ENCODE measurements at regions not wholly inside any gene's neighbourhood (a gene's known extent, or its start where the extent isn't known, plus 50 kb on each side); places are given as distances from the start of the nearest gene placed in this dataset.

GRCh38 chr18:33814546-33814945, 236.5 kb downstream of the ASXL3 start:
- Histone ChIP-seq H3K9me3 (no peaks in the 10 kb centered on the region), H3K4me1 (no peaks in the 10 kb centered on the region)
- no peak for DNase-seq

GRCh38 chr18:33812186-33812585, 234.2 kb downstream of the ASXL3 start:
- no peak for TF ChIP-seq CTCF (IDR thresholded peaks at IDR 0.05)
- Histone ChIP-seq H3K4me1 (no peaks in the 10 kb centered on the region), H3K27ac (no peak overlapping the region), H3K36me3 (no peaks in the 10 kb centered on the region), H3K4me3 (no peak overlapping the region), H3K27me3 (ENCODE audit: low read depth) (no peaks in the 10 kb centered on the region), H3K9me3 (no peaks in the 10 kb centered on the region)
- intact Hi-C loops (cut with DNase I): no loop called here
- DNase-seq: no peak
- no peak for ATAC-seq

More at GRCh38 chr18:33814546-33814945, 236.5 kb downstream of the ASXL3 start:
- Histone ChIP-seq H3K36me3 (no peaks in the 10 kb centered on the region), H3K27ac (no peak overlapping the region), H3K4me3 (no peak overlapping the region), H3K27me3 (ENCODE audit: low read depth) (no peaks in the 10 kb centered on the region)
- TF ChIP-seq CTCF (IDR thresholded peaks at IDR 0.05): no peak
- intact Hi-C loops (cut with DNase I): no loop called here
- no peak for ATAC-seq

GRCh38 chr18:33805592-33805991, 227.6 kb downstream of the ASXL3 start:
- no peak overlapping the region for H3K27ac ChIP-seq
- no peak overlapping the region for H3K4me3 ChIP-seq
- ATAC-seq (no peak), DNase-seq (no peak)
- H3K9me3 ChIP-seq: no peaks in the 10 kb centered on the region
- H3K27me3 ChIP-seq (ENCODE audit: low read depth): no peaks in the 10 kb centered on the region
- no peak for TF ChIP-seq CTCF (IDR thresholded peaks at IDR 0.05)
- no peaks in the 10 kb centered on the region for H3K4me1 ChIP-seq
- no peaks in the 10 kb centered on the region for H3K36me3 ChIP-seq
- intact Hi-C loops (cut with DNase I): no loop called here

- H3K9me3 ChIP-seq: no peaks in the 10 kb centered on the region
- TF ChIP-seq CTCF (IDR thresholded peaks at IDR 0.05): no peak
- no peaks in the 10 kb centered on the region for H3K36me3 ChIP-seq
- no peaks in the 10 kb centered on the region for H3K27me3 ChIP-seq (ENCODE audit: low read depth)
- H3K4me1 ChIP-seq: no peaks in the 10 kb centered on the region
- H3K27ac ChIP-seq: no peak overlapping the region
- intact Hi-C loops (cut with DNase I): no loop called here
- no peak overlapping the region for H3K4me3 ChIP-seq
- DNase-seq (no peak), ATAC-seq (no peak)
These were observed 226.2 kb downstream of the ASXL3 start for GRCh38 chr18:33804258-33804657.

GRCh38 chr18:33803636-33804035, 225.6 kb downstream of the ASXL3 start:
- ATAC-seq: no peak

More at GRCh38 chr18:33803636-33804035, 225.6 kb downstream of the ASXL3 start:
- H3K27me3 ChIP-seq (ENCODE audit: low read depth): no peaks in the 10 kb centered on the region
- H3K27ac ChIP-seq: no peak overlapping the region
- no peak overlapping the region for H3K4me3 ChIP-seq
- H3K4me1 ChIP-seq: no peaks in the 10 kb centered on the region
- intact Hi-C loops (cut with DNase I): no loop called here
- H3K36me3 ChIP-seq: no peaks in the 10 kb centered on the region
- no peaks in the 10 kb centered on the region for H3K9me3 ChIP-seq
- no peak for TF ChIP-seq CTCF (IDR thresholded peaks at IDR 0.05)
- no peak for DNase-seq
